Endothelial cell of umbilical vein (primary cell): ENCODE measurements at regions not wholly inside any gene's neighbourhood (a gene's known extent, or its start where the extent isn't known, plus 50 kb on each side); places are given as distances from the start of the nearest gene placed in this dataset.

Experiments
- BruUV-seq: library from RNA; stranded (reverse); fragments of 400-500 nt; replicated peaks from 2 replicates; lab custom pipeline; 2021; lab: Mats Ljungman, UMichigan
- CTCF ChIA-PET: fragments of 300-600, 350-600 bp; sonication (Branson Sonifier 250); formaldehyde crosslinking; loops from one replicate; lab custom pipeline; 2021; ENCODE audit warnings: antibody characterized with exemption, inconsistent platforms; lab: Charles Lee
- POLR2A ChIA-PET: fragments of 300-600, 350-600 bp; sonication (Branson Sonifier 250); formaldehyde crosslinking; loops from one replicate; lab custom pipeline; 2021; ENCODE audit warnings: antibody characterized with exemption, inconsistent platforms; lab: Charles Lee
- DNase-seq: peaks from one replicate; pipeline ENCODE4 v3.0.0-alpha.2; 2011; ENCODE audit warnings: low read depth, low spot score
- FAIRE-seq: peaks from 2 replicates; lab custom pipeline; 2011; peaks lifted over from hg19 to GRCh38; lab: Jason Lieb, UNC
- H2AFZ ChIP-seq: 2 replicates; pipeline ENCODE4 v1.6.0; 2012; ENCODE audit warnings: low read depth, low read length, control low read depth, inconsistent platforms
- H3K27ac ChIP-seq: 2 replicates; pipeline ENCODE4 v1.5.1; 2011; ENCODE audit warnings: low read depth, mild to moderate bottlenecking, control low read depth, low read length, moderate library complexity; ENCODE audit not compliant: insufficient read depth
- H3K27me3 ChIP-seq, 2 experiments: 2 replicates each; pipeline versions ENCODE4 v1.6.0 to v1.6.1; 2011; ENCODE audit warnings: low read length in 2 of 2, mixed read lengths in 1 of 2; ENCODE audit not compliant: control insufficient read depth in 2 of 2, insufficient read depth in 2 of 2
- H3K36me3 ChIP-seq, 2 experiments: 2 replicates in 1 of 2; 3 replicates in 1 of 2; pipeline ENCODE4 v1.5.1; 2011; ENCODE audit warnings: low read length in 2 of 2, mild to moderate bottlenecking in 1 of 2, moderate library complexity in 1 of 2; ENCODE audit not compliant: control insufficient read depth in 2 of 2, insufficient read depth in 2 of 2; ENCODE audit errors: extremely low read depth in 1 of 2
- H3K4me1 ChIP-seq: 3 replicates; pipeline ENCODE4 v1.5.1; 2011; ENCODE audit warnings: mild to moderate bottlenecking, low read length; ENCODE audit not compliant: control insufficient read depth, insufficient read depth; ENCODE audit errors: extremely low read depth
- H3K4me2 ChIP-seq: 2 replicates; pipeline ENCODE4 v1.6.1; 2011; ENCODE audit warnings: low read length, control low read depth, mixed read lengths; ENCODE audit not compliant: insufficient read depth
- H3K4me3 ChIP-seq, 3 experiments: fragments of 200-600 bp in 1 of 3; sonication (generic), shearing (Covaris generic) in 1 of 3; replicated peaks in 1 of 3; 2 replicates each; pipeline ENCODE4 v1.5.1; 2011 to 2016; ENCODE audit warnings: control low read depth in 3 of 3, low read length in 3 of 3, mild to moderate bottlenecking in 2 of 3, inconsistent platforms in 1 of 3, low read depth in 1 of 3, moderate library complexity in 1 of 3; ENCODE audit not compliant: insufficient read depth in 1 of 3
- H3K79me2 ChIP-seq: 2 replicates; pipeline ENCODE4 v1.6.0; 2012; ENCODE audit warnings: low read length, inconsistent platforms; ENCODE audit not compliant: control insufficient read depth, insufficient read depth
- H3K9ac ChIP-seq: replicated peaks from 2 replicates; pipeline ENCODE3; 2011; ENCODE audit warnings: low read length, control low read depth; ENCODE audit not compliant: insufficient read depth; ENCODE audit errors: extremely low read depth
- H3K9me1 ChIP-seq: replicated peaks from 3 replicates; pipeline ENCODE4 v1.6.0; 2011; ENCODE audit warnings: mild to moderate bottlenecking, low read length; ENCODE audit not compliant: control insufficient read depth, insufficient read depth; ENCODE audit errors: extremely low read depth
- H3K9me3 ChIP-seq: replicated peaks from 2 replicates; pipeline ENCODE4 v1.5.1; 2012; ENCODE audit warnings: low read length, inconsistent platforms; ENCODE audit not compliant: control insufficient read depth, insufficient read depth
- H4K20me1 ChIP-seq: replicated peaks from 2 replicates; pipeline ENCODE3; 2011; ENCODE audit warnings: mild to moderate bottlenecking, low read length; ENCODE audit not compliant: control insufficient read depth, insufficient read depth; ENCODE audit errors: extremely low read depth
- CTCF ChIP-seq, 2 donors: IDR thresholded peaks; 1 replicate in 1 of 2; 2 replicates in 1 of 2; pipeline ENCODE4 v1.5.1; 2011; ENCODE audit warnings: low read length in 2 of 2, mild to moderate bottlenecking in 2 of 2, moderate library complexity in 2 of 2, control low read depth in 1 of 2, inconsistent platforms in 1 of 2, low read depth in 1 of 2; ENCODE audit not compliant: insufficient read depth in 1 of 2; ENCODE audit errors: extremely low read depth in 1 of 2
- EZH2 ChIP-seq: IDR thresholded peaks from 2 replicates; pipeline ENCODE4 v1.6.1; 2012; ENCODE audit warnings: borderline replicate concordance, low read depth, mild to moderate bottlenecking, moderate library complexity, low read length, inconsistent platforms; ENCODE audit not compliant: severe bottlenecking
- FOS ChIP-seq: IDR thresholded peaks from 2 replicates; pipeline ENCODE4 v1.6.1; 2011; ENCODE audit warnings: mild to moderate bottlenecking, low read length, moderate library complexity, borderline replicate concordance; ENCODE audit not compliant: insufficient read depth
- GATA2 ChIP-seq: IDR thresholded peaks from 2 replicates; pipeline ENCODE4 v1.7.0; 2011; ENCODE audit warnings: low read depth, mild to moderate bottlenecking, moderate library complexity, mixed read lengths, low read length; ENCODE audit not compliant: insufficient read length, insufficient read depth
- JUN ChIP-seq: IDR thresholded peaks from 2 replicates; pipeline ENCODE4 v1.6.1; 2011; ENCODE audit warnings: borderline replicate concordance, low read depth; ENCODE audit not compliant: insufficient read length, insufficient read depth
- MYC ChIP-seq: IDR thresholded peaks from one replicate; pipeline ENCODE4 v1.6.1; 2011; ENCODE audit warnings: mild to moderate bottlenecking, low read depth, low read length
- POLR2A ChIP-seq: IDR thresholded peaks from 2 replicates; pipeline ENCODE4 v1.6.1; 2012; ENCODE audit warnings: low read depth, mild to moderate bottlenecking, control low read depth, low read length
- POLR2AphosphoS5 ChIP-seq: IDR thresholded peaks from 2 replicates; pipeline ENCODE4 v1.6.1; 2012; ENCODE audit warnings: low read depth, mild to moderate bottlenecking, control low read depth, low read length, moderate library complexity; ENCODE audit not compliant: insufficient read depth
- dilution Hi-C: fragments of 300-500 bp; cut with MboI; formaldehyde crosslinking; loops from one replicate; pipeline ENCODE4 v1.15.0; 2019; ENCODE audit warnings: low sequenced_read_pairs; ENCODE audit not compliant: extremely low pct_ligation_motif_present
- intact Hi-C: fragments of 100-400 bp; cut with micrococcal nuclease; formaldehyde crosslinking; loops from one replicate; pipeline ENCODE4 v1.10.0; 2022
- TF ChIP-seq, protein P1 (sequence below): IDR thresholded peaks from 2 replicates; pipeline ENCODE4 v1.6.1; 2011; ENCODE audit not compliant: insufficient read depth, insufficient read length

GRCh38 chr6:1044040-1044836 is 267.7 kb upstream of the FOXQ1 start:
- dilution Hi-C loops (no loop called here), intact Hi-C loops (no loop called here)
- FAIRE-seq (no peak), DNase-seq (no peak)
- ChIA-PET POLR2A (no interaction called here), CTCF (no interaction called here)
- no peaks in the 10 kb centered on the region for H3K9me1 ChIP-seq
- peaks cover 5% of the 10 kb centered on the region for H3K9me3 ChIP-seq
- H3K9ac ChIP-seq = no peak overlapping the region
- no peaks in the 10 kb centered on the region for H3K4me1 ChIP-seq
- no peaks in the 10 kb centered on the region for H3K27me3 ChIP-seq
- H3K4me2 ChIP-seq = no peak overlapping the region
- H3K79me2 ChIP-seq = no peaks in the 10 kb centered on the region
- H3K4me3 ChIP-seq = no peak overlapping the region
- H3K36me3 ChIP-seq = no peaks in the 10 kb centered on the region
- TF ChIP-seq JUN (no peak), POLR2AphosphoS5 (no peak), GATA2 (no peak), EZH2 (no peak), POLR2A (no peak), FOS (no peak), CTCF (IDR thresholded peaks at IDR 0.05; ENCODE audit: extremely low read depth in 1 of 2, insufficient read depth in 1 of 2, low read depth in 1 of 2, low read length in 2 of 2) (no peak), MYC (no peak)
- TF ChIP-seq, protein P1, sequence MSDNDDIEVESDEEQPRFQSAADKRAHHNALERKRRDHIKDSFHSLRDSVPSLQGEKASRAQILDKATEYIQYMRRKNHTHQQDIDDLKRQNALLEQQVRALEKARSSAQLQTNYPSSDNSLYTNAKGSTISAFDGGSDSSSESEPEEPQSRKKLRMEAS = no peak
- no peaks in the 10 kb centered on the region for H4K20me1 ChIP-seq
- H3K27ac ChIP-seq = no peak overlapping the region
- no peak overlapping the region for H2AFZ ChIP-seq
- BruUV-seq = no TSS peak
